HG02763 (cell line): ENCODE measurements at regions not wholly inside any gene's neighbourhood (a gene's known extent, or its start where the extent isn't known, plus 50 kb on each side); places are given as distances from the start of the nearest gene placed in this dataset.
"Not testable (repeated sequence)": the region's sequence is repeated elsewhere in the genome, so short reads cannot be mapped to it uniquely, and the experiment has no call there.

Source experiments
- ATAC-seq: cut with Tn5 transposase; IDR thresholded peaks from one replicate; pipeline ENCODE4 v1.9.1; 2021; ENCODE audit warnings: mild to moderate bottlenecking, moderate library complexity; ENCODE audit not compliant: unreplicated experiment

DNA sequence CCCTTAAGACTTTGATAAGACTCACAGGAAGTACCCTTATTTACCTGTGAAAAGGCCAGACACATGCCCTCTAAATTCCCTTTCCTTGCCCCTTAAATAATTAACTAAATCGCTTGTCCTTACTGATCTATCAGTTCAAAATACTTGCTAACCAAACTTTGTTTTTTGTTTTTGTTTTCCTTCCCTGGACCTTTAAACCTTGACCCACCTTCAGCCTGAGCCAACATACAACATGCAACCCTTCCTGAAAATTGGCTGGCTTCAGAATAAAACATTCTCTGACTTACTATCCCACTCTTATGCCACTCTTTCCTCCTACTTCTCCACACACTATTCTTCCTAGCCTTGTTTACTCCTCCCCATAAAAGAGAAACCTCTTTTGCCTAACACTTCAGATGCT is 448.1 kb upstream of the TRAM1L1 start:
- ATAC-seq, result no peak

DNA sequence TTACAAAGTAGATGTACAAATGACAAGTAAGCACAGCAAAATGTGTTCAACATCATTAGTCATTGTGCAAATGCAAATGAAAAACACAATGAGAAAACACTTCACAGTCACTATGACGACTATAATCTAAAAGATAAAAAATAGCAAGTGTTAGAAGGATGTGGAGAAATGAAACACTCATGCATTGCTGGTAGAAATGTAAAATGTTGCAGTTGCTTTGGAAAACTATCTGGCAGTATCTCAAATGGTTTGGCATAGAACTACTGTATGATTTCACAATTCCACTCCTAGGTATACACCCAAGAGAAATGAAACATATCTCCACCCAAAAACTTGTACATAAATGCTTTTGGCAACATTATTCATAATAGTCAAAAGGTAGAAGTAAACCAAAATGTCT is 459.7 kb upstream of the TRAM1L1 start:
- ATAC-seq, result no peak

DNA sequence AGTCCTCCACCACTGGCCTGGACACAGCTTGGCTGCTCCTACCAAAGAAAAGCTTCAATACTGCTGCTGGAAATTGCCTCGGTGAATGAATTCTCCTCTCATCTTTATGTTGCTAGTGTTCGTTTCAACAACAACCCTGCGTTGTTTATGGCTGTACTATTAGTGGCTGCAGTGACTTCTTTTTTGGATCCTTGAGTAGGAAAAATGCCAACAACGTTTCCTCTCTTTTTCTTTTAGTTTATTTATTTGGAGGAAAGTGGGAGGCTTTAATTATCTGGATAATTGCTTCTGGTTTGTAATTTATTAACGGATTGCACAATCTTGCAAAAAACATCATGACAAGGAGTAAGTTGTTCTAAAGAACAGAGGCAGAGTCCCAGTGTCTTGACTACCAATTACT is 464.1 kb upstream of the TRAM1L1 start:
- ATAC-seq, result no peak

DNA sequence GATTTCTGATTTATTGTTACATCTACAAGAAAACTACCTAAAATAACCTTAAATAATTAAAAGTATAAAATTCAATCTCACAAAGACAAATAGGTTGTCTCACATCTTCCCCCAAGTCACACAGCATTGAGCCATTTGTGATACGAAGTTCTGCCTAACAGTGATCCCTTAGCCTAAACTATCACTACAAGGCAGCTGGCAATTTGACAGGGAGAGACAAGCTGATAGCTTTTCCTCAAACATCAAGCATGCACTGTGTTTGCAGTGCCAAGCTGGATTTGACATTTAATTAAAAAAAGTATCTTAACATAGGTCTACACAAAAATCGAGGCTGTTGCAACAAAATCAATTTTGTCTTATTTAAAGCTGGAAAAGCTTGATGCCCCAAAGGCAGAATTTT is 464.7 kb upstream of the TRAM1L1 start:
- ATAC-seq, result no peak

DNA sequence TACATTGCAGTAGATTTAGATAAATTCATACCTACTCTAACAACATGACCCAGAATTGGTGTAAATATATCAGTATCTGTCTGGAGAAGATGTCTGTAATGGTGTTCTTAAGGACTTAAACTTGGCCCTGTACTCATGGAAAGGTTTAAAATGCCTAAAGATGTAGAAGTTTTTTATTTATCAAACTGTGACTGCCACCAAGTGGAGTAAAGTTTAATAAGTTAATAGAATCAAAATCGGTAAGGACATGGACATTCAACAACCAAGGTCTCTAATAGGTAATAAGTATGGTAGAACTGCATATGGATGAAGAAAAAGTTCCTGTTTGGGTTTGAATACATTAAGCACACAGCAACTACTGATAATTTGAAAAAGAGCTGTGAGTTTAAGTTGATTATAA is 474.0 kb upstream of the NDST3 start:
- ATAC-seq, result no peak

DNA sequence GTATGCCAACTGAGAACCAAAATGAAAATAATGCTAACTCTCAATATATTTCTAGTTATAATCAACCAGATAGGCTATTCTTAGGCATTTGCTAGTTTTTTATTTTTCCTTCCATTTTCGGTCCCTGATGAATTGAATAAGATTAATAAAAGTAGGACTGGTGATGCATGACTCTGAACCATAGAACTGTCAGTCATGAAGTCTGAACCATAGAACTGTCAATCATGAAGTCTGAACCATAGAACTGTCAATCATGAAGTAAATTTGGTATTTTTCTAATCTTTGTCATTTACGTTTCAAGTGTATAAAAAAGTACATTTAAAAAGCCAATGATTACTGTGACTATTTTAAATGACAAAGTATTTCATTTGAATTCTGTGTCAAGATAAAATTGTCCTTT is 460.2 kb upstream of the NDST3 start:
- ATAC-seq, result no peak

DNA sequence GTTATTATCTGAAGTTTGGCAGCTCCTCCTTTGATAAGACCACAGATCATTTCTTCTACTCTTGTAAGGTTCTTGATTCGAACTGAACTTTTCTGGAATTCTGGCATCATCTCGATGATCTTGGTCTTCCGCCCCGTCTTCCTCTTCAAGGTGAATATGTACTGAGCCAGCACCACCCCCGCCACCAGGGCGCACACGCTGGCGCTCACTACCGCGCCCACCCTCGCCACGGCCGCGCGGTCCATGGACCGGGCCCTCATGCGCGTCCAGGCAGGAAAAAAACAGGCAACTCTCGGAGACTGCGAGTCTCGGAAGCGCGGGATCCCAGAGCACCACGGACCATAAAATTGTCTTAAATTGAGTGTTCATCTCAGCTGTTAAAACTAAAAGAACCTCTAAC is 458.4 kb upstream of the NDST3 start:
- no peak for ATAC-seq

DNA sequence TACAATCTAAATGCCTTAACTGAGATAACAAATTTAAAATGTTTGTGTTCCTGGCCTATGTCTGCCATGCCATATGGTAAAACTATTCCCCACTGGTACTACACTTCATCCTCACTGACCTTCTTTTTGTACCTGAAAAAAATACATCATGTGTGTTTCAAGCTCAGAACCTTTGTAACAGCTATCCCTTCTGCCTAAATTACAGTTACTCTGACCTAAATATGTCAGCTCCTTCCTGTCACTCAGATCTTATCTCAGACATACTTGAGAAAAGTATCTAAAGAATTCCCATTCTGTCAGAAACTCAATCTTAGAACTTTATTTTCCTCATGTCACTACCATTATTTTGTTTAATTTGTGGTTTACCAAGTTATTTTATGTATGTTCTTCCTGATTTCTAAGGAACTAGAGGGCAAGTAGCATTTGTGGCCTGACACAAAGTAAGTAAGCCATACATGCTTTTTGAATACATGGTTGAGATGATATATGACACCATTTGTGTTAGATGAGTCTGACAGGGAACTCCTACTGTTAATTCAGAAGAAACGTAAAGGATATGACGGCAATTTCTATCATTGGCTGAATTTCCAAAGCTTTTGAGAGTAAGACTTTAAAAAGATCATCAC is 456.5 kb upstream of the NDST3 start:
- ATAC-seq, result no peak

DNA sequence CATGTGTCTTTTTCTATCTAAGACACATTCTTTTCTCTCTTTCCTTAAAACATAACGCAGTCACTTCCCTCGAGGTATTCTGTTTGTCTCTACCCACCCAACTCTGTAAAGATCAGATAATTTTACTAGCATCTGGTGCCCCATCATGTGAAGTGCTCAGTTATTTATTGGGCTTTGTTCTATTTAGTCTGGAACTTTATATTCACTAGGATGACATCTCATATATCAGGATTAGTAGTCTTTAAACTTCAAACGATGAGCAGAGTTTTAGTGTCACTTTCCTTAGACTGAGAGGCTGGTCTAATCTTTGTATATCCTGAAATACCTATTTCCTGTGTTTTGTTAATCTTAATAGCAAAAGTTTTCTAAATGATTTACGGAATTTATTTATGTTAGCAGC is 445.5 kb upstream of the NDST3 start:
- no peak for ATAC-seq

DNA sequence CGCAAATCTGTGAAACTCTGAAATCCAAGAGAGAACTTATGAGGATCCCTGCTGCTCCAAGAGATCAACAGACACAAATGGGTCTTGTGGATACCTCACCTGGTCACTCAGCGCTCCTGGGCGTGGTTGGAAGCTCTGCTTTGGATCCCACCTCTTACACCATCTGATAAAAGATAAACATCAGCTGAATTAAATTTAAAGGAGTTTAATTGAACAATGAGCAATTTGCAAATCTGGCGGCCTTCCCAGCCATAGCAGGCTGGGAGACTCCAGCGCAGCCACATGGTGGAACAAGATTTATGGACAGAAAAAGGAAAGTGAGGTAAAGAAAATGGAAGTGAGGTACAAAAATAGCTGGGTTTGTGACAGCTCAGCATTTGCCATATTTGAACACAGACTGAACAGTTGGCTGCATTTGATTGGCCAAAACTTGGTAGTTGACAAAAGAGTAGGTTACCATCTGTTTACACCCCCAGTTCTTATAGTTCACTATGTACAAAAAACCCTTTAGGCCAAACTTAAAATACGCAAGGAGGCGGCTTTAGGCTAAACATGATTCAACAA is 437.3 kb upstream of the NDST3 start:
- no peak for ATAC-seq

DNA sequence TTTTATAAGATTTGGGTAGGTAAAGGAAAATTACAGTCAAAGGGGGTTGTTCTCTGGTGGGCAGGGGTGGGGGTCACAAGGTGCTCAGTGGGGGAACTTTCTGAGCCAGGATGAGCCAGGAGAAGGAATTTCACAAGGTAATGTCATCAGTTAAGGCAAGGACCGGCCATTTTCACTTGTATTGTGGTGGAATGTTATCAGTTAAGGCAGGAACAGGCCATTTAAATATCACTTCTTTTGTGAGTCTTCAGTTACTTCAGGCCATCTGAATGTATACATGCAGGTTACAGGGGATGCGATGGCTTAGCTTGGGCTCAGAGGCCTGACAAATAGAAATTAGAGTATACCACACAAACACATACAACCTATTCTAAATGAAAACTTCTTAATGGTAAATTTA is 434.9 kb upstream of the NDST3 start:
- ATAC-seq, result not testable (repeated sequence)

DNA sequence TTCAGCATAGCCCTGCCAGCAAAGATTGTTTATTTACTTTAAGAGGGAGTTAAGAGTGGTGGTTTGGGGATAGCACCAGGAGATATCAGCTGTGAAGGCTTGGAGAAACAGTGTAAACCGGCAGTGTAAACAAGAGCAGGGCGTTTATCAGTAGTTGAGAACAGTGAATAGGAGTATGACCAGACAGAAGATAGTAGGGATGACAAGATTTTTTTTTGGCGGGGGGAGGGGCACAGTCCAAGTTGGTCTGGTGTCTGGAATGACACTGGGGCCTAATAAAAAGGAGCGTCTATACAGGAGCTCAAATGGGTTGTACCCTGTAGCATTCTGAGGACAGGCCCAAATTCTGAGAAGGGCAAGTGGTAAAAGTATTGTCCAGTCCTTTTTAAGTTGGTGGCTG is 433.4 kb upstream of the NDST3 start:
- not testable (repeated sequence) for ATAC-seq

DNA sequence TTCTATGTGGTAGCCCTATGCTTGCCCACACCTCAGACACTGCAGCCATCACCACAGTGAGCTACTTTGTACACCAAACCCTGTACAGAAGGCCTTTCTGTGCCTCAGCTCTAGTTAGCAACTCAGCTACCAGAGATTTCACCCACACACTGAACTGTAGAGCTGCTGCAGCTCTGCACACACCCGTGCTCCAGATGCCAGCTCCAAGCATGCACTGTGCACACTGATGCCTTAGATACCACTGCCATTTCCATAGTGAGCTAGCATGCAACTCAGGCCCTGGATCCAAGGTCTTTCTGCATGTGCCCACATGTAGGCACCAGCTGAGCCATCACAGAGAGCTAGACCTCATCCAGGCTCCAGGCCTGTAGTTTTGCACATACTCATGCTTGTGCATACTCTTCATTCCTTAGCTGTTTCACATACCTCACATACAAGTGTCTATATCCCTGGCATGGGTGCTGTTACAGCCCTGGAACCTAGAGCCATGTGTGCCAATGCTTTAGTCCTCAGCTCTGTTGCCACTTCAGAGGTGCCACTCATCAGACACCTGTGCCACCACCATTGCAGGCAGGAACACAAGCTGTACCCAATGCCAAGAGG is 423.5 kb upstream of the NDST3 start:
- no peak for ATAC-seq

DNA sequence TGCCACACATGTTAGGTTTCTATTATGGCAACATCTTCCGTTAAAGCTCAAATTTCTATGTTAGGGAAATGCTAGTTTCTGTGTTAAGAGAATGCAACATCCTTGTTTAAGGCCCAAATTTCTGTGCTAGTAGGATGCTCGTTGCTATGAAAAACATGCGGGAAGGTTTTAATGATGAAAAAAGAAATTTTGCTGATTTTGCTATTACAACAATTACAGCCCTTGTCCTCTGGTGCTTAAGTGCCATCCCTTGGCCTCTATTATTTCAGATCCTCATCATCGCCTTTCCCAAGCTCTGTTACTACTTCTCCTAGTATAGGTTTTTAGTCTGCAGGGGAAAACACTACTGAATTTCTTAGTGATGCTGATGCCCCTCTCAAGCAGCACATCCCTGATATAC is 412.6 kb upstream of the NDST3 start:
- ATAC-seq, result no peak

DNA sequence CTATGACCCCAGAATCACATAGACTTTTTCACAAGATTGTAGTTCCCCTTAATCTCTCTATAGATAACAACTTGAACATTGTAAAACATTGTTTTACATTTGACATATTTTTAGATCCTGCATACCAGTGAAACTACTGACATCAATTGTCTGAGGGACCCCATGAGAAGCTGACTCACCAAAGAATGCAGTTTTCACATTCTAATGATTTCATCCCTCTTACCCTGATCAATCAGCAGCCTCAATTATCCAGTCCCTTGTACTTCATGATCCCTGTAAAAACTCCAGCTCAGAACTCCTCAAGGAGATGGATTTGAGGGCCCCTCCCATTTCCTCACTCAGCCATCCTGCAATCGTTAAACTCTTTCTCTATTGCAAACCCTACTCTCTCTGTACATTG is 411.0 kb upstream of the NDST3 start:
- ATAC-seq, result no peak

DNA sequence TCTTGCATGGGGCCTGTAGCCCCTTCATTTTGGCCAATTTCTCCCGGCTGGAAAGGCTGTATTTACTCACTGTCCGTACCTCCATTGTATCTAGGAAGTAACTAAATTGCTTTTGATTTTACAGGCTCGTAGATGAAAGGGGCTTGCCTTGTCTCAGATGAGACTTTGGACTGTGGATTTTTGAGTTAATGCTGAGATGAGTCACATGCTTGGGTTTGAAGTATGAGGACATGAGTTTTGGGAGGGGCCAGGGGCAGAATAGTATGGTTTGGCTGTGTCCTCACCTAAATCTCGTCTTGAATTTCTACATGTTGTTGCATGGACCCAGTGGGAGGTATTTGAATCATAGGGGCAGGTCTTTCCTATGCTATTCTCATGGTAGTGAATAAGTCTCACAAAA is 407.6 kb upstream of the NDST3 start:
- no peak for ATAC-seq

DNA sequence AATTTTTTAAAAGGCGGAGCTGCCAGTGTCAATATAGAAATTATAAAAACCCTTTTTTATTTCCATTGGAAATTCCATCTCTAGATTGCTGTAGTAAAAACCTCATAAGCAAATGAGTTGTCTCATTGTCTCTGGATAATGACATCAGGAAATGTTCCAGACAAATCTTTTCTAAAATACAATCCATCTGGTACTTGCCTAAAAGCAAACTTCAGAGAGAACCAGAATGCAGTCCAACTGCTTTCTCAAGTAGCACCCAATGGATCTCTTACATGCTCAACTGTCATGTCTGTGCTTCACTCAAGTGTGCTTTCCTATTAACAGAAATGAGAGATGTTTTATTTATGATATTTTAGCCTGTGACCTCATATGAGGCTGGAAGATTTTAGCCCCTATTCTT is 399.6 kb upstream of the NDST3 start:
- ATAC-seq, result no peak

DNA sequence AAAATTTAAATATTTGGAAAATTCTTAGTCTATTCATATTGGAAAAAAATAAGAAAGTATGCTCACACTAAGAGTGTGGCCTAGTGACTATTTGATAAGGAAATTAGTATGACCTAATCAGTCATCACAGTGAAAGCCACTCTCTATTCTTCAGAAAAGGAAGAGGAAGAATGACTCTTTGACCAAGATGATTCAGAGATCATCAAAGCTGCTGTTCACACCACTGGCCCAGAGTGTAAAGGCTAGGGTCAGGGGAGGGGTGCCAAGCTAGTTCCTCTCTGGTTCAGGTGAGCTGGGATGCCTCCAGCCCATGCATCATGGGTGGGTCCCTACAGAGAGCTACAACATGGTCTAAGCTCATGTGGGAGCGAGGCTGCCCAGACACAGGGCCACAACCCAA is 396.9 kb upstream of the NDST3 start:
- ATAC-seq, result no peak

DNA sequence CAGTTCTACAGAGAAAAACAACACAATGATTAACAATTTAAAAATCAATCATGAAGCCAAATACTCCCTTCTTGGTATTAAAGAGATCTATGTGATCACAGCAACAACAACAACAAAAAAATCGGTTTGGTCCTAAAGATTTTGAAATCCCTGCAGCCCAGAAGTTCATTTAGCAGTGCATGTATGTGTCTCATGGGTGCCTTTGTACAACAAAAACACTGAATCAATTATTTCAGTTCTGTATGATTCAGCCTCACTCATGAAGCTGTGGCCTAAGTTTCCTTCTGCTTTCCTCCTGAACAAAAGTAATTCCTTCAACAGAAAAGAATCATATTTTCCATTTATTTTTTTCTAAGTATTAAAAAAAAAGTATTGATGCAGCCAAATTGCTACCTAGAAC is 393.4 kb upstream of the NDST3 start:
- ATAC-seq, result no peak

DNA sequence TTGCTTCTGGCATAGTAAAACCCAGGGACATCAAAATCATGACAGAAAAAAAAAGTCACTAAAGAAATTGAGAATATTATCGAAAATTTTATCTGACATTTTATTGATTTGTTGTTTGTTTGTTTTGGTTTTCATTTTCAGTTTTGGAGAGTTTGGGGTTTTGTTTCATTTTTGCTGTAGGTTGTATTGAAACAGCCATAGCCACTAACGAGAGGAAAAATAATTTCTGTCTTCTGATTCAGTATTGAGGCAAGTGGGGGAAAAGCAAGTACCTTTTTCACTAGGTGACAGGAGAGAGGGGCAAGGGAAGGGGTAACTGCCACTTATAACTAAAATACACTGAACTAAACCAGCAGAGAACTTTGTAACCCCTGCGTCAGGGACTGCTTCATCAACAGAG is 392.8 kb upstream of the NDST3 start:
- ATAC-seq, result no peak

DNA sequence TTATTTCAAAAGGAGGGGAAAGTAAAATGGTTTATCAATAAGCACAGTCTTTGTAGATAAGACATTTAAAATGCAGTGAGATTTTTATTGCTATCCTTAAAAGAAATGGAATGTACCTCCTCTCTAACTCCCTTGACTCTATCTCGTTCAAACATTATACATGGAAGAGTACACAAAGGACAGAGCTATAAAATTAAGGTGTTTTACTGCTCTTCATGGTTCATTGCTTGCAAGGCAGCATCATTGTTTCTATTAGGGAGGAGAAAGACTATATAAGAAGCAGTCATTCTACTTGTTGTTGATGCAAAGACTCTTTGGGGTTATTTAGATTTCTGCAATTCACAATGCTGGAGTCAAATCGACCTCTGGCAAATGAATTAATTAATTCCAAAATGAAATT is 380.2 kb upstream of the NDST3 start:
- no peak for ATAC-seq

DNA sequence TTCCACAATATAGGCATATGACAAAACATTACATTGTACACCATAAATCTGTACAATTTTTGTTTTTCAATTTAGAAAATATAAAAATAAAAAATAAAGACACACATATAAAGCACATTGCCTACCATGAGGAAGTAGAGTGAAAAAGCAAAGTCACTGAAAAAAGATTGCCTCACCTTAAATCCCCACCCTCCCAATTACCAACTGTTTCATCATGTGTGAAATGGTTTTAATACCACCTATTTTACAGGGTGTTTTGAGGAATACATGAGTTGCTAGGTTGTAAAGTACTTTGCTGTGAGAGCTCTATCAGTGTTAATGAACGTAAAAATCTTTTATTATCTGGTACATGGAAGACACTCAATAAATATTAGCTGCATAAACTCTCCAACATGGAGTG is 373.6 kb upstream of the NDST3 start:
- ATAC-seq, result no peak
